Lung (tissue), 11 donors: ENCODE measurements at regions not wholly inside any gene's neighbourhood (a gene's known extent, or its start where the extent isn't known, plus 50 kb on each side); places are given as distances from the start of the nearest gene placed in this dataset.

Experiments
- ATAC-seq: fragments of 200-7000 bp; cut with Tn5 transposase; one replicate; pipeline ENCODE4 v1.9.1; 2020; ENCODE audit warnings: moderate number of reproducible peaks; ENCODE audit not compliant: insufficient read depth, low FRiP score
- DNase-seq, 3 donors: peaks; one replicate each; pipeline ENCODE4 v3.0.0-alpha.2; 2013 to 2017
- H3K27ac ChIP-seq, 2 donors: one replicate each; pipeline ENCODE4 v1.5.1; 2013; ENCODE audit warnings: mild to moderate bottlenecking in 2 of 2, moderate library complexity in 2 of 2, control low read depth in 1 of 2, inconsistent platforms in 1 of 2, low read depth in 1 of 2, low read length in 1 of 2
- H3K27me3 ChIP-seq, 3 donors: one replicate each; pipeline ENCODE4 v1.5.1; 2013; ENCODE audit warnings: low read length in 2 of 3; ENCODE audit not compliant: control insufficient read depth in 3 of 3, insufficient read depth in 3 of 3
- H3K36me3 ChIP-seq, 4 donors: one replicate each; pipeline ENCODE4 v1.5.1; 2013; ENCODE audit warnings: low read length in 4 of 4, mild to moderate bottlenecking in 1 of 4, moderate library complexity in 1 of 4; ENCODE audit not compliant: control insufficient read depth in 4 of 4, insufficient read depth in 4 of 4
- H3K4me1 ChIP-seq, 5 donors: one replicate each; pipeline ENCODE4 v1.5.1; 2013; ENCODE audit warnings: low read length in 5 of 5, mild to moderate bottlenecking in 2 of 5, moderate library complexity in 1 of 5; ENCODE audit not compliant: control insufficient read depth in 5 of 5, insufficient read depth in 5 of 5
- H3K4me3 ChIP-seq: one replicate; pipeline ENCODE4 v1.5.1; 2013; ENCODE audit warnings: mild to moderate bottlenecking, control low read depth, moderate library complexity
- H3K9ac ChIP-seq, 2 donors: one replicate each; pipeline ENCODE4 v1.5.1; 2013; ENCODE audit warnings: low read length in 2 of 2, control low read depth in 1 of 2; ENCODE audit not compliant: insufficient read depth in 1 of 2
- H3K9me3 ChIP-seq, 4 donors: one replicate each; pipeline ENCODE4 v1.5.1; 2013; ENCODE audit warnings: low read length in 3 of 4, mild to moderate bottlenecking in 1 of 4, moderate library complexity in 1 of 4; ENCODE audit not compliant: control insufficient read depth in 4 of 4, insufficient read depth in 3 of 4
- CTCF ChIP-seq: IDR thresholded peaks from 2 replicates; pipeline ENCODE4 v1.5.1; 2012; ENCODE audit warnings: mild to moderate bottlenecking; ENCODE audit errors: control extremely low read depth, extremely low read depth
- WGBS, 2 donors: extraction: QIAGEN DNeasy Blood & Tissue Kit; methylation state at CpG; one replicate each; pipeline ENCODE4 v1.1.7; 2013; 5-methylcytosine and 5-hydroxymethylcytosine counted together
- donor health status: control.
- donor health status: control.
- donor health status: Bipolar disorder and iron deficiency.
- donor health status: healthy.
- donor health status: DM: yes; HTN: yes; CAD: no.

DNA sequence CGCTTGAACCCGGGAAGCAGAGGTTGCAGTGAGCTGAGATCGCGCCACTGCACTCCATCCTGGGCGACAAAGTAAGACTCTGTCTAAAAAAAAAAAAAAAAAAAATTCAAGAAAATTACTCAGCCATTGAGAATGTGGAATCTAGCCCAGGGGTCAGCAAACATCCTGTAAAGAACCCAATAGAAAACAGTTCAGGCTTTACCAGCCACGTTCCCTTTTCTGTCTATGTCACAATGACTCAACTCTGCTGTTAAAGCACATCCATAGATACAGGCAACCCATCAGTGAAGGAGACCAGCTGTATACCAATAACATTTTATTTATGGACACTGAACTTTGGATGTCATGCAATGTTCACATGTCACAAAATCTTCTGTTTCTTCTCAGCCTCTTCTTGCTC, 435.6 kb upstream of the GYPC start:
- Histone ChIP-seq H3K27ac (no peak overlapping the region), H3K9me3 (no peaks in the 10 kb centered on the region), H3K4me3 (no peak overlapping the region), H3K9ac (no peak overlapping the region), H3K27me3 (no peaks in the 10 kb centered on the region), H3K36me3 (no peaks in the 10 kb centered on the region), H3K4me1 (peaks cover 0 to 34% (median 6%) of the 10 kb centered on the region in 5 donors)
- DNase-seq = peak; percentile 23 to 68 (median 42)
- WGBS, 2 donors = 73 to 83% methylated on average over 6 of the region's 6 CpGs
- ATAC-seq = no peak
- TF ChIP-seq CTCF = no peak

- Histone ChIP-seq H3K27me3 (no peaks in the 10 kb centered on the region), H3K4me1 (peaks cover 0 to 37% (median 6%) of the 10 kb centered on the region in 5 donors), H3K27ac (no peak overlapping the region), H3K9me3 (no peaks in the 10 kb centered on the region), H3K9ac (no peak overlapping the region), H3K36me3 (no peaks in the 10 kb centered on the region), H3K4me3 (no peak overlapping the region)
- DNase-seq (no peak), ATAC-seq (no peak)
- TF ChIP-seq CTCF = no peak
- WGBS, 2 donors = 52 to 53% methylated on average over 1 of the region's 1 CpG
Observed at GRCh38 chr2:126221506-126221905, 434.5 kb upstream of the GYPC start.

DNA sequence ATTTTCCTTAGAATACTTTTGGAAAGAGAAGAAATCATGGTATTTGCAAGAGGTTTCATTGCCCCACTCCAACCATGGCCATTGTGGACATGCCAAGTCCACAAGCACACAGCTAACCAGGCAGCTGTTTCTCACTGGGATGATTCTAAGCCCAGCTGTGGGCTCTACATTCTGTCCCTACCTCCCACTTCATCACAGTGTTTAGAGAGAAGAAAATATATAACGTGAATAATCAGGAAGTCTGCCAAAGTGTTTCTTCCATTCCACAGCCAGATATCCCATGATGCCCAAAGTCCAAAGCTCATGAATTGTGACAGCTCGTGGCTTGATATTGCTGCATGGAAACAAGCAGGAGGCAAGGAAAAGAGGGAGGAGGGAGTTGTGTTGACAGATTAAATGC, 433.7 kb upstream of the GYPC start:
- 58 to 71% methylated on average over 2 of the region's 2 CpGs for WGBS, 2 donors
- no peaks in the 10 kb centered on the region for H3K27me3 ChIP-seq
- H3K4me3 ChIP-seq = no peak overlapping the region
- H3K9ac ChIP-seq = no peak overlapping the region
- peaks cover 0 to 37% (median 6%) of the 10 kb centered on the region in 5 donors for H3K4me1 ChIP-seq
- H3K27ac ChIP-seq = no peak overlapping the region
- TF ChIP-seq CTCF = no peak
- DNase-seq = peak; percentile 87 to 99 (median 99)
- ATAC-seq = no peak
- H3K36me3 ChIP-seq = no peaks in the 10 kb centered on the region
- H3K9me3 ChIP-seq = no peaks in the 10 kb centered on the region

DNA sequence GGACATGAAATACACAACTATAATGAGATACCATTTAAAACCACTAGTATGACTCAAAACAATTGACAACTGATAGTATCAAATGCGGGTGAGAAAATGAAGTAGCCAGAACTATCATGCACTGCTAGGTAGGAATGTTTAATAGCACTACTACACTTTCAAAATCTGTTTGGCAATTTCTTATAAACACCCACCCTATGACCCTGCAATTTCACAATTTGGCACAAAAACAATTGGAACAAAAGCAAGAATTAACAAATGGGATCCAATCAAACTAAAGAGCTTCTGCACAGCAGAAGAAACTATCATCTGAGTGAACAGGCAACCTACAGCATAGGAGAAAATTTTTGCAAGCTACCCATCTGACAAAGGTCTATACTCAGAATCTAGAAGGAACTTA, 431.2 kb upstream of the GYPC start:
- no peak overlapping the region for H3K9ac ChIP-seq
- no peaks in the 10 kb centered on the region for H3K27me3 ChIP-seq
- DNase-seq (peak in 2 of 3 donors; percentile 85 to 86), ATAC-seq (no peak)
- 90 to 93% methylated on average over 1 of the region's 1 CpG for WGBS, 2 donors
- H3K4me3 ChIP-seq = no peak overlapping the region
- no peak for TF ChIP-seq CTCF
- peaks cover 0 to 4% (median 2%) of the 10 kb centered on the region in 4 donors for H3K9me3 ChIP-seq
- H3K4me1 ChIP-seq = peaks cover 0 to 37% (median 6%) of the 10 kb centered on the region in 5 donors
- H3K27ac ChIP-seq = no peak overlapping the region
- H3K36me3 ChIP-seq = no peaks in the 10 kb centered on the region
